ENCODE measurements at regions not wholly inside any gene's neighbourhood (a gene's known extent, or its start where the extent isn't known, plus 50 kb on each side); places are given as distances from the start of the nearest gene placed in this dataset.
"Not testable (repeated sequence)": the region's sequence is repeated elsewhere in the genome, so short reads cannot be mapped to it uniquely, and the experiment has no call there.

- DNase-seq (ENCODE audit: low spot score): no peak
Observed at GRCh38 chr6:22147921-22148776, 148.7 kb downstream of the PRL start.

DNA sequence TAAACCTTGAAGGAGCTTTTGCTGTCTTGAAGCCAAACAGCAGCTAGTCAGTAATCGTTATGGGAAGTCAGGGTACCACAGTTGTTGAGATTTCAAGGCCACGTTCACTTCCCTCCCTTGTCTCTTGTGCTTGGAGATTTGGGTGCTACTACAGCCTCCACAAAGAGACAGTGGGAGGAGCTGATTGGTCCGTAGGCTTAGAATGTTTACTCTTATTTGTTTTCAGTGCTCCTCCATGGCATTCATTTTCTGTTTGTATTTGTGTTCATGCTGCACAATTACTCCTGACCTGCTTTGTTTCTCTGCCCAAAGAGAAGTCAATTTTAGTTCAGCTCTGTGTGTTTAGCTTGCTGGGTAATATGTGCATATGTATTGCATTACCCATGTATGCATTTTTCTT, 147.7 kb downstream of the PRL start:
- no peak for DNase-seq (ENCODE audit: low spot score)

DNA sequence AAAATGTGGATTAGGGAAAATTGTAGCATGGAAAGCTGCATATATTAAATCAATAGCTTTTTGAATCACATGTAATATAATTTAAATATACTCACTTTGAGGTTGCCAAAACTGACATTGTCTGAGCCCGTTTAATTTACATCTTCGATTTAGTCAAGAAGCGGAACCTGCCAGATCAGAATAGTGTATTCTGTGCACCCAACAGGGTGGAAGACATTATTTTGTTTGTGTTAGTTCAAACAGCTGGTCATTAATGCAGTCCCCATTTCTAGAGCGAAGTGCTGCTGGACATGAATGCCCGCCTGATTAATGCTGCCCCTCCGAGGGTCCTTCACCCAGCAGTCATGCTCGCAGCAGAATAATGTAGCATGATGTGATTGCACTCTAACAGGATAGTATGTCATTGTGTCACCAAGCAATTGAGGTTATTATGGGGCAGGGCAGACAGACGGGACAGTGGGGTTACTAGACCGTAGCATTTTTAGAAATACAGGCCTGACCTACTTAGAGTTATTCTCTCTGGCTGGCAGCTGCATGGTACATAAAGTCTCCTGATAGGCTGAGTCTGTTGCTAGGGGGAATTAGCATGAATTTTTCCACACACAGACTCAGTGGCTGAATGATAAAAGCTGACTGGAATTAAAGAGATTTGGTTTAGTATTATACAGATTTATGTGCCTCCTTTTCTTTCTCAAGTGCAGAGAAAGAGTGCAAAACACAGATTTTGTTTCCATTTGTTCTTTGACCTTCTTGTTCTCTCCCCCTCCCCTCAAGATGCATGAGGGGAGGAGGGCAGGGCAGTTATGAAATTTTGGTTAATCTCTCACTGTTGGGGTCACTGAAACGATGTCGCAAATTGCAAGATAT, 147.1 kb downstream of the PRL start:
- DNase-seq (ENCODE audit: low spot score): no peak

DNA sequence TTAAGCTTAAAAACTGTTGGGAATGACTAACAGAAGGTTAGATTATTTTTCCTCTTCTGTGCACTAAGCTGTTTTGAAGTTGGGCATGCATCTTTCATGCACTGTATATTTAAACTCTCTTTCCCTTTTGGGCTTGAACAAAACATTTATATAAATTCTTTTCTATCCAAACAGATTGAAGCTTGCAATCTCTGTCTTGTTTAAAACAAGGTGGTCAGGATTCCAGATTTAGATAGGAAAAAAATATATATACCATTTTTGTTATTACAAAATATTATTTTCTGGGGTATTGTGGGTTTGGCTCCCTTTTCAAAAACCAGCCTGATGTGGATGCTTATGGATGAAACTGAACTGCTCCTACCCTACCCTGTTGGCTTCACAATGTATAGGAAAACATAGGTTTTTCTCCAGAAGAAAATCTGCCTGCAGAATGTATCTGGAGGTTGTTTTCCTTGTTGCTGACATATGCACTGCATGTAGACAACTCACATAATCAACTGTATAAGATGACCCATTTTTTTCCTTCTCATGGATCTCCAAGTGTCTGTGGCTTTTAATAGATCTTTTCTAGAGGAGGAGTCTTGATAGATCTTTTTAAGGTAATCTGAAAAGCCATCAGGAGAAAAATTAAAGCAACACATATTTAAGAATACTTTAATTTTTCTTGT, 146.3 kb downstream of the PRL start:
- no peak for DNase-seq (ENCODE audit: low spot score)

GRCh38 chr6:22151892-22152291, 144.9 kb downstream of the PRL start:
- no peak for DNase-seq (ENCODE audit: low spot score)

DNA sequence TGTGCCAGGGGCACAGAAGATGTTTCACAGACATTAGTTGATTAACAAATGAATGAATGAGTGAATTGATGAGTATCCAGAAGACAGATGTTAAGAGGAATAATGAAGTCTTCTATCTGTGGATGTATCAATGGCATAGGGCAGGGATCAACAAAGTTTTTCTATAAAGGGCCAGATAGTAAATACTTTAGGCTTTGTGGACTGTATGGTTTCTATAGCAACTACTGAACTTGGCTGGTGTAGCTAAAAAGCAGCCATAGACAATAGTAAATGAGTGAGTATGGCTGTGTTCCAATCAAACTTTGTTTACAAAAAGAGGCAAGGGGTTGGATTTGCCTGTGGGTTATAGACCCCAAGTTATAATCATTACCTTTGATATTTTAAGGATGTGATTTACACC, 144.0 kb downstream of the PRL start:
- no peak for DNase-seq (ENCODE audit: low spot score)

- no peak for DNase-seq (ENCODE audit: low spot score)
Observed at GRCh38 chr6:22153384-22154158, 143.3 kb downstream of the PRL start.

- DNase-seq (ENCODE audit: low spot score): no peak
Observed at GRCh38 chr6:22155551-22155950, 141.3 kb downstream of the PRL start.

DNA sequence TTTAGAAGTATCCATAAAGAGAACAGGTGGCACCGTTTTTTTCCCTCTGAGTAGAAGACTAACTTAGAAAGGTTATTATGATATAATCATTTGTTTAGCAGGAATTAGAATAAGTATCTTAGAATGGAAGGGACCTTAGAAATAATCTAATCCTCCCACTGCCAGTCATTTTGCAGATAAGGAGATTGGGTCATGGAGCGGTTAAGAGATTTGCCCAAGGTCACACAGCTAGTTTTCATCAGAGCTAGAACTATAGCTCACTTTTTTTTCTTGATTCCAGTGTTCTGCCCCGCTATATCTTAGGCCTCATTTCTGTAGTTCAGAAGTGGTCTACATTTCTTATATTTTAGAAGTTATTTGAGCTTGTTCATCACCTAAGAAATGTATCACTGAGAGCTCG, 139.6 kb downstream of the PRL start:
- no peak for DNase-seq (ENCODE audit: low spot score)

GRCh38 chr6:22164236-22164635, 132.6 kb downstream of the PRL start:
- DNase-seq (ENCODE audit: low spot score): no peak

DNA sequence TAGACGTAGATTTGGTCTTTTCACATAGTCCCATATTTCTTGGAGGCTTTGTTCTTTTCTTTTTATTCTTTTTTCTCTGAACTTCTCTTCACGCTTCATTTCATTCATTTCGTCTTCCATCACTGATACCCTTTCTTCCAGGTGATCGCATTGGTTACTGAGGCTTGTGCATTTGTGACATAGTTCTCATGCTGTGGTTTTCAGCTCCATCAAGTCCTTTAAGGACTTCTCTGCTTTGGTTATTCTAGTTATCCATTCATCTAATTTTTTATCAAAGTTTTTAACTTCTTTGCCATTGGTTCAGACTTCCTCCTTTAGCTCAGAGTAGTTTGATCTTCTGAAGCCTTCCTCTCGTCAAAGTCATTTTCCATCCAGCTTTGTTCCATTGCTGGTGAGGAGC, 125.8 kb downstream of the PRL start:
- not testable (repeated sequence) for DNase-seq (ENCODE audit: low spot score)

- not testable (repeated sequence) for DNase-seq (ENCODE audit: low spot score)
Observed at GRCh38 chr6:22171885-22172284, 125.0 kb downstream of the PRL start.

- DNase-seq (ENCODE audit: low spot score): no peak
Observed at GRCh38 chr6:22173311-22173710, 123.5 kb downstream of the PRL start.

- DNase-seq (ENCODE audit: low spot score): not testable (repeated sequence)
Observed at GRCh38 chr6:22180250-22180649, 116.6 kb downstream of the PRL start.

DNA sequence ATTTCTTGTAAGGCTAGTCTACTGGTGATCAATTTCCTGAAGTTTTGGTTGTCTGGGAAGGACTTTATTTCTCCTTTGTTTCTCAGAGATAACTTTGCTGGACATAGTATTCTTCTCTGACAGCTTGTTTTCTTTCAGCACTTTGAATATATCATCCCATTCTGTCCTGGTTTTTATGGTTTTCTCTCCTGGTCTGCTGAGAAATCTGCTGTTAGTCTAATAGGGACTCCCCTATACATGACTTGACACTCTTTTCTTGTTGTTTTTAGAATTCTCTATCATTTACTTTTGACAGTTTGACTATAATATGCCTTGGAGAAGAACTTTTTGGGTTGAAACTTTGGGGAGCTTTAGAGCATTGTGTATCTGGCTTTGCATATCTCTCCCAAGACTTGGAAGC, 112.5 kb downstream of the PRL start:
- DNase-seq (ENCODE audit: low spot score): no peak

DNA sequence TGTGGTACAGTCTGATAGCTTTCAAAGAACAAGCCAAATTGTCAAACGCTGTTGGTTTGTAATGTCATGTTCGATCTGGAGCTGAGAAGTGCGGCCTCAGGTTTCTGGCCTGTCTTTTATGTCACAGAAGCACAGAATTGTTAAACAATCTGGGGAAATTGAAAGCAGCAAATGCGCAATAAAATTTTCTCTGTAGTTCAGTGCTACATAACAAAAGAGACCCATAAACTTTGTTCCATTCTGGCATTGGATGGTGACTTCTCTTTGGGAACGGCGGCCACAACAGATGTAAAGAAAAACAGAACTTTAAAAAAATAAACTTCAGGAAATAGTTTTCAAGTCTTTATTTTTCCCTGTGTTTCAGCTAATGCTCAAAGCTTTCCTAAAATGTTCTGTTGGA, 106.9 kb downstream of the PRL start:
- no peak for DNase-seq (ENCODE audit: low spot score)

DNA sequence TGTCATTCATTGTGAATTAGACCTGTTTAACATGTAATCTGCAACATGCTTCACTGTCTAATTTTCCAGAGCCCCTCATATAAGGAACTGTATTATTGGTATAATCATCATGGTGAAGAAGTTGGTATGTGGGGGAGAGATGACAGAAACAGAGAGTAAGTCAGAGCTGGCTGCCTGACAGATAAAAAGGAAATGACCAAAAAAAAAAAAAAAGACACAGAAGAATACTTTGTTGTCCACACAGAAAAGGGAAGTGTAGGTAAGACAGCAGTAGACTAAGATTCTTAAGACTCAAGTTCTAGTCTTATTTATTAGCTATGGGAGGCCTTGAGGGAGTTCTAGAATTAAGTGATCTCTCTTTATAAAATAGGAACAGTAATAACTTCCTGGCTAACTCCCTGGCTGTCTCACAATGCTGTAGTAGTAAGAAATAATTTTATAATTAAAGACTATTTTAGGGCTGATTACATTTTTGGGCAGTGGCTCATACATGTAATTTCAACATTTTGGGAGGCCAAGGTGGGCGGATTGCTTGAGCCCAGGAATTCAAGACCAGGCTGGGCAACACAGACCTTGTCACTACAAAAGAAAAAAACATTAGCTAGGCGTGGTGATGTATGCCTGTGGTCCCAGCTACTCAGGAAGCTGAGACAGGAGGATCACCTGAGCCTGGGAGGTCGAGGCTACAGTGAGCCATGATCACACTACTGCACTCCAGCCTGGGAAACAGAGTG, 102.5 kb downstream of the PRL start:
- no peak for DNase-seq (ENCODE audit: low spot score)

DNA sequence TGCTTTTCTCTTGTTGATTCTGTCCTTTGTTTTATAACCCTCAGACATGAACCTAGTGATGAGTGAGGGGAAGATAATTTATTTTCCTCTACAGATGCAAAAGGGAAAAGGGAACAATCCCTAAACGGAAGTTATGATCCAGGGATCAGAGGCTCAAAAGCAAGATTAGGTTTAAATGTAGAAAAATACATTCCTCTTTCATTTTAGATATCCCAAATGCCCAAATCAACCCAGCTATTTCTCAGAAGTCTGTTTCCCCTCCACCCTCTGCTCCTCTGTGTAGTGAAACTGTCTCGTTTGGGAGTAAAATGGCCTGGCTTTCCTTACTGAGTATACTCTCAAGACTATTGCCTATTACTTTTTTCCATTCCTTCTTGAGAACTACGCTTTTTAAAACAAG, 97.1 kb downstream of the PRL start:
- no peak for DNase-seq (ENCODE audit: low spot score)

DNA sequence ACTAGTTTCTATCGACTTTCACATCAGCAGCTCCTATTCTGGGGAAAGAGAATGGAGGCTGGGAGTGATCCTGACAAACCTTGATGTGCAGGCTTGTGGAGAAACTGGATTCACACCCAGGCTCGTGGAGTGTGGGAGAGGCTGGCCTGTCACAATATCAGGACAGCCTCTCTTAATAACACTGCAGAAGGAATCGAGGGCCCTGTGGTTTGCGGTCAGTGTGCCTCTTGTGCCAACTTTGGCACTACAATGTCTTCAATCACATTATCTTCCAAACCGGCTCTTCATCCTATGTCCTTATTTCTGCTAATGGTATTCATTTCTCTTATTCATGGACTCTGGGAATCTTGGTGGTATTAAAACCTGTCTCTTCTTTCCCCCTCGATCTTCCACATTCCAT, 92.7 kb downstream of the PRL start:
- DNase-seq (ENCODE audit: low spot score): no peak

GRCh38 chr6:22205266-22205665, 91.6 kb downstream of the PRL start:
- no peak for DNase-seq (ENCODE audit: low spot score)

DNA sequence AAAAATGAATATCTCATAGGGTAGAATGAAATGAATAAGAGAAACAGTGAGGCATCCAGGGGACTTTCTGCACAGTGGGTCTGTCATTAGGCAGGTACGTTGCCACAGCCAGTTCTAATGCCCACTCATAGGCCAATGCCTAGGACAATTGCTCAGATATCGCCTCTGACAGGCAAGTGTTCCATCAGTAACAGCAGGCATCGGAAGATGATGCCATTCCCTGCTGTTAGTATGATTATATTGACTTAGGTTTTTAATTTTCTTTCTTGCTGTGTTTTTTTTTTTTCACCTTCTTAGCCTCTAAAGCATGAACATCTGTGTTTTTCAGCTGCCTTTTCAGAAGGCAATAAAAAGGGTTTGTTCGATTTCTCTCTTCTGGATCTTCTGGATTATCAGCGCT, 90.7 kb downstream of the PRL start:
- no peak for DNase-seq (ENCODE audit: low spot score)
